Transverse colon (tissue), 3 donors: ENCODE measurements at regions not wholly inside any gene's neighbourhood (a gene's known extent, or its start where the extent isn't known, plus 50 kb on each side); places are given as distances from the start of the nearest gene placed in this dataset.

Experiments
- POLR2A ChIP-seq: fragments of 450-650 bp; IDR thresholded peaks from one replicate; pipeline ENCODE4 v1.6.1; 2016; ENCODE audit warnings: antibody characterized with exemption, mild to moderate bottlenecking, moderate library complexity
- TF ChIP-seq, protein P1 (sequence below), 5 experiments: fragments of 200-600 bp in 3 of 5; fragments of 450-650 bp in 2 of 5; sonication (generic) in 3 of 5; IDR thresholded peaks; 1 replicate in 2 of 5; 2 replicates in 3 of 5; pipeline ENCODE4 v1.5.1; 2016 to 2017; ENCODE audit warnings: antibody characterized with exemption in 5 of 5, inconsistent platforms in 3 of 5, mild to moderate bottlenecking in 2 of 5, moderate library complexity in 1 of 5

DNA sequence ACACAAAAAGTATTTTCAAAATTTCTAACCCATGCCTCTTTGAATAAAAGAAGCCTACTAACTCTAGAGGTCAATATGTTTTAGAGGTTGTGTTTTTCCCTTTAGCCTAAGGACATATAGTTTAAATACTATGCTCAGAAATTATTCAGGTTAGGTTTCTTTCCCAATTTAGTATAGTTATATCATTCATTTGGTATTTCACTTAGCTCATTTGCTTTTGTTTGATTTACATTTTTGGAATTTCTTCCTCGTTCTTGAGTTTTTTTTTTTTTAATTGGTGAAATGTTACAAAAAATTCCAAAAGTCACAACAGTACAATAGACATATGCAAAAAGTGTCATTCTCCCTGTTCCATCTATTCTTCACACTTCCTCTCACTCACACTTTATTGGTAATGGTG lies 371.3 kb upstream of the TNP1 start:
- TF ChIP-seq POLR2A, result no peak
- TF ChIP-seq, protein P1, sequence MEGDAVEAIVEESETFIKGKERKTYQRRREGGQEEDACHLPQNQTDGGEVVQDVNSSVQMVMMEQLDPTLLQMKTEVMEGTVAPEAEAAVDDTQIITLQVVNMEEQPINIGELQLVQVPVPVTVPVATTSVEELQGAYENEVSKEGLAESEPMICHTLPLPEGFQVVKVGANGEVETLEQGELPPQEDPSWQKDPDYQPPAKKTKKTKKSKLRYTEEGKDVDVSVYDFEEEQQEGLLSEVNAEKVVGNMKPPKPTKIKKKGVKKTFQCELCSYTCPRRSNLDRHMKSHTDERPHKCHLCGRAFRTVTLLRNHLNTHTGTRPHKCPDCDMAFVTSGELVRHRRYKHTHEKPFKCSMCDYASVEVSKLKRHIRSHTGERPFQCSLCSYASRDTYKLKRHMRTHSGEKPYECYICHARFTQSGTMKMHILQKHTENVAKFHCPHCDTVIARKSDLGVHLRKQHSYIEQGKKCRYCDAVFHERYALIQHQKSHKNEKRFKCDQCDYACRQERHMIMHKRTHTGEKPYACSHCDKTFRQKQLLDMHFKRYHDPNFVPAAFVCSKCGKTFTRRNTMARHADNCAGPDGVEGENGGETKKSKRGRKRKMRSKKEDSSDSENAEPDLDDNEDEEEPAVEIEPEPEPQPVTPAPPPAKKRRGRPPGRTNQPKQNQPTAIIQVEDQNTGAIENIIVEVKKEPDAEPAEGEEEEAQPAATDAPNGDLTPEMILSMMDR (IDR thresholded peaks at IDR 0.05), result no peak
